Pancreas (tissue), 10 donors: ENCODE measurements at regions not wholly inside any gene's neighbourhood (a gene's known extent, or its start where the extent isn't known, plus 50 kb on each side); places are given as distances from the start of the nearest gene placed in this dataset.

Experiments
- ATAC-seq, 4 donors: fragments of 200-7000 bp; cut with Tn5 transposase; one replicate each; pipeline versions ENCODE4 v1.8.0 to v1.9.1; 2020; ENCODE audit warnings: mild to moderate bottlenecking in 4 of 4, moderate library complexity in 4 of 4
- DNase-seq, 6 donors: peaks; one replicate each; pipeline ENCODE4 v3.0.0-alpha.2; 2020
- FAIRE-seq: peaks from 2 replicates; lab custom pipeline; 2012; peaks lifted over from hg19 to GRCh38; lab: Jason Lieb, UNC
- H3K27ac ChIP-seq, 4 donors: fragments of 200-600 bp; sonication (generic); 1 replicate in 3 of 4; 2 replicates in 1 of 4; pipeline versions ENCODE4 v1.5.0 to v1.8.0; 2020
- H3K27me3 ChIP-seq, 4 donors: fragments of 200-600 bp; one replicate each; pipeline ENCODE4 v1.8.0; 2021
- H3K36me3 ChIP-seq, 3 donors: fragments of 200-600 bp; sonication (generic) in 1 of 3; one replicate each; pipeline versions ENCODE4 v1.5.0 to v1.8.0; 2020 to 2021
- H3K4me1 ChIP-seq, 3 donors: fragments of 200-600 bp; one replicate each; pipeline ENCODE4 v1.8.0; 2021
- H3K4me3 ChIP-seq, 4 donors: fragments of 200-600 bp; sonication (generic) in 2 of 4; one replicate each; pipeline versions ENCODE4 v1.5.0 to v1.8.0; 2020 to 2021
- H3K9me3 ChIP-seq, 4 donors: fragments of 200-600 bp; one replicate each; pipeline ENCODE4 v1.8.0; 2021
- CTCF ChIP-seq, 4 donors: fragments of 200-600 bp; sonication (generic) in 3 of 4; IDR thresholded peaks; one replicate each; pipeline versions ENCODE4 v1.5.0 to v1.8.0; 2021; ENCODE audit warnings: antibody characterized with exemption in 4 of 4
- WGBS, 2 donors: extraction: QIAGEN DNeasy Blood & Tissue Kit; methylation state at CpG; one replicate each; pipeline ENCODE4 v1.1.7; 2013; 5-methylcytosine and 5-hydroxymethylcytosine counted together
- intact Hi-C, 3 donors: fragments of 100-400 bp; cut with DNase I; formaldehyde crosslinking; loops; one replicate each; pipeline versions ENCODE4 v1.11.1 to v1.14.2; 2022
- donor health status: healthy with polysubstance abuse.
- donor health status: DM: no; HTN: no; CAD: no; lungs with moderate emphysema.
- donor health status: DM: no; HTN: no; CAD: no.
- donor health status: control.
- donor health status: control.
- donor health status: Bipolar disorder and iron deficiency.
- donor health status: DM: yes; HTN: yes; CAD: no.
- donor health status: DM: no; HTN: no; CAD: no.
- donor health status: DM: no; HTN: no; CAD: no.
- donor health status: DM: yes; HTN: yes; CAD: no.

GRCh38 chr3:59545374-59545773, 495.5 kb upstream of the CFAP20DC start:
- H3K27ac ChIP-seq = no peak overlapping the region
- ATAC-seq = no peak
- FAIRE-seq = no peak
- no peaks in the 10 kb centered on the region for H3K9me3 ChIP-seq
- intact Hi-C loops = no loop called here
- WGBS, 2 donors = 87 to 92% methylated on average over 1 of the region's 1 CpG
- H3K4me1 ChIP-seq = no peaks in the 10 kb centered on the region
- H3K4me3 ChIP-seq = no peak overlapping the region
- H3K27me3 ChIP-seq = no peaks in the 10 kb centered on the region
- H3K36me3 ChIP-seq = no peaks in the 10 kb centered on the region
- no peak for DNase-seq
- no peak for TF ChIP-seq CTCF (IDR thresholded peaks at IDR 0.05)

- Histone ChIP-seq H3K9me3 (no peaks in the 10 kb centered on the region), H3K4me1 (no peaks in the 10 kb centered on the region), H3K27ac (no peak overlapping the region), H3K36me3 (no peaks in the 10 kb centered on the region), H3K4me3 (no peak overlapping the region), H3K27me3 (no peaks in the 10 kb centered on the region)
- 73 to 76% methylated on average over 3 of the region's 3 CpGs for WGBS, 2 donors
- no peak for ATAC-seq
- no peak for DNase-seq
- TF ChIP-seq CTCF (IDR thresholded peaks at IDR 0.05) = no peak
- intact Hi-C loops = no loop called here
- FAIRE-seq = no peak
Measured at GRCh38 chr3:59542276-59542675, 492.5 kb upstream of the CFAP20DC start.

DNA sequence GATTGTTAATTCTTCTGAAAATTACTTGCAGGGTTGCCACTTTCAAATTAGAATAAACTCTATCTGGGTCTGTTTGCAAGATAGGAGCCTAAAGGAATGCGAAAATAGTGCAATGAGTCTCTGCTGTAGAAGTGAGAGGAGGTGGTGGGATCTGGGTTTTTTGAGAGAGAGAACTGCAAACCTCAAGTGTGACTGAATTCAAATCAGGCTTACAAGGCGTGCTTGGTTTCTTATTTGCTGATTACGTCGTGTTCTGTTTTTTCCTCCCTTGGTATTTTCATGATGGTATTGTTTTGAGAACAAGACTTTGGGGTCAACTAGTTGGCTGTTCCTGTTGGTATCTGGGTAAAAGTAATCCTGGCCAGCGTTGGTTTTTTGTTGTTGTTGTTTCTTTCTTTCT, 490.9 kb upstream of the CFAP20DC start:
- 87 to 88% methylated on average over 5 of the region's 5 CpGs for WGBS, 2 donors
- intact Hi-C loops = no loop called here
- FAIRE-seq (no peak), ATAC-seq (no peak), DNase-seq (no peak)
- H3K36me3 ChIP-seq = no peaks in the 10 kb centered on the region
- H3K27me3 ChIP-seq = no peaks in the 10 kb centered on the region
- peaks cover 0 to 6% (median 4%) of the 10 kb centered on the region in 3 donors for H3K4me1 ChIP-seq
- no peak for TF ChIP-seq CTCF (IDR thresholded peaks at IDR 0.05)
- no peaks in the 10 kb centered on the region for H3K9me3 ChIP-seq
- no peak overlapping the region for H3K4me3 ChIP-seq
- no peak overlapping the region for H3K27ac ChIP-seq

- Histone ChIP-seq H3K27me3 (no peaks in the 10 kb centered on the region), H3K4me1 (peaks cover 4 to 9% (median 4%) of the 10 kb centered on the region in 3 donors), H3K36me3 (no peaks in the 10 kb centered on the region), H3K27ac (no peak overlapping the region), H3K4me3 (no peak overlapping the region), H3K9me3 (no peaks in the 10 kb centered on the region)
- WGBS, 2 donors = 85 to 92% methylated on average over 3 of the region's 3 CpGs
- no peak for FAIRE-seq
- no peak for ATAC-seq
- TF ChIP-seq CTCF (IDR thresholded peaks at IDR 0.05) = no peak
- intact Hi-C loops = no loop called here
- DNase-seq = no peak
Measured at GRCh38 chr3:59540241-59540640, 490.4 kb upstream of the CFAP20DC start.

GRCh38 chr3:59538753-59539432, 489.1 kb upstream of the CFAP20DC start:
- Histone ChIP-seq H3K27me3 (no peaks in the 10 kb centered on the region), H3K4me1 (peaks cover 4 to 9% (median 7%) of the 10 kb centered on the region in 3 donors), H3K4me3 (no peak overlapping the region), H3K27ac (no peak overlapping the region), H3K9me3 (no peaks in the 10 kb centered on the region), H3K36me3 (no peaks in the 10 kb centered on the region)
- no peak for TF ChIP-seq CTCF (IDR thresholded peaks at IDR 0.05)
- ATAC-seq (no peak), FAIRE-seq (no peak), DNase-seq (no peak)
- intact Hi-C loops = no loop called here
- WGBS, 2 donors = 88 to 90% methylated on average over 10 of the region's 10 CpGs
